Peyer's patch (tissue), 4 donors: ENCODE measurements at regions not wholly inside any gene's neighbourhood (a gene's known extent, or its start where the extent isn't known, plus 50 kb on each side); places are given as distances from the start of the nearest gene placed in this dataset.

Experiments
- POLR2A ChIP-seq, 2 donors: fragments of 450-650 bp; IDR thresholded peaks; one replicate each; pipeline ENCODE4 v1.5.1; 2017; ENCODE audit warnings: antibody characterized with exemption in 2 of 2, mild to moderate bottlenecking in 2 of 2, moderate library complexity in 2 of 2
- TF ChIP-seq, protein P1 (sequence below), 6 experiments: fragments of 450-650 bp in 4 of 6; fragments of 200-600 bp in 2 of 6; sonication (generic) in 1 of 6; IDR thresholded peaks; one replicate each; pipeline ENCODE4 v1.5.1; 2017 to 2019; ENCODE audit warnings: antibody characterized with exemption in 6 of 6, mild to moderate bottlenecking in 3 of 6, moderate library complexity in 1 of 6

DNA sequence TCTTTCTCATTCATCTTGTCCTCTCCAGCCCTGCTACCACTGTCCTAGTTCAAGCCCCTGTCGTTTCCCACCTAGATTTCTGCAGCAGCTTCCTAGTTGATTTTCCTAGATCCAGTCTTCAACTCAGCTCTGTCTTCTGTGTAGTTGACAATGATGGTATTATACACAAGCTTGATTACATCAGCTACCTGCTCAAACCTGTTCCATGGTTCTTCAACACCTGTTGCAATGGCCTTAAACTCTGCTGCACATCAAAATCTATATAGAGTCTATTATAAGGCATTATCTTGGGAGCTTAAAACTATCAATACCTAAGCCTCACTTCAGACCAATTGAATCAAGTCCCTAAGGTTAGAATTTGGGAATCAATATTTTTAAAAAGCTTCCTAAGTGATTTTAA lies 71.7 kb upstream of the PELI2 start:
- TF ChIP-seq, protein P1, sequence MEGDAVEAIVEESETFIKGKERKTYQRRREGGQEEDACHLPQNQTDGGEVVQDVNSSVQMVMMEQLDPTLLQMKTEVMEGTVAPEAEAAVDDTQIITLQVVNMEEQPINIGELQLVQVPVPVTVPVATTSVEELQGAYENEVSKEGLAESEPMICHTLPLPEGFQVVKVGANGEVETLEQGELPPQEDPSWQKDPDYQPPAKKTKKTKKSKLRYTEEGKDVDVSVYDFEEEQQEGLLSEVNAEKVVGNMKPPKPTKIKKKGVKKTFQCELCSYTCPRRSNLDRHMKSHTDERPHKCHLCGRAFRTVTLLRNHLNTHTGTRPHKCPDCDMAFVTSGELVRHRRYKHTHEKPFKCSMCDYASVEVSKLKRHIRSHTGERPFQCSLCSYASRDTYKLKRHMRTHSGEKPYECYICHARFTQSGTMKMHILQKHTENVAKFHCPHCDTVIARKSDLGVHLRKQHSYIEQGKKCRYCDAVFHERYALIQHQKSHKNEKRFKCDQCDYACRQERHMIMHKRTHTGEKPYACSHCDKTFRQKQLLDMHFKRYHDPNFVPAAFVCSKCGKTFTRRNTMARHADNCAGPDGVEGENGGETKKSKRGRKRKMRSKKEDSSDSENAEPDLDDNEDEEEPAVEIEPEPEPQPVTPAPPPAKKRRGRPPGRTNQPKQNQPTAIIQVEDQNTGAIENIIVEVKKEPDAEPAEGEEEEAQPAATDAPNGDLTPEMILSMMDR (IDR thresholded peaks at IDR 0.05): no peak
- no peak for TF ChIP-seq POLR2A (IDR thresholded peaks at IDR 0.05)
